HG03039 (cell line): ENCODE measurements at regions not wholly inside any gene's neighbourhood (a gene's known extent, or its start where the extent isn't known, plus 50 kb on each side); places are given as distances from the start of the nearest gene placed in this dataset.

ENCODE experiments used
- ATAC-seq: cut with Tn5 transposase; IDR thresholded peaks from one replicate; pipeline ENCODE4 v1.9.1; 2021; ENCODE audit warnings: mild to moderate bottlenecking, moderate library complexity; ENCODE audit not compliant: unreplicated experiment

- no peak for ATAC-seq
Observed at GRCh38 chr13:44019651-44020050, 139.9 kb downstream of the LACC1 start.

DNA sequence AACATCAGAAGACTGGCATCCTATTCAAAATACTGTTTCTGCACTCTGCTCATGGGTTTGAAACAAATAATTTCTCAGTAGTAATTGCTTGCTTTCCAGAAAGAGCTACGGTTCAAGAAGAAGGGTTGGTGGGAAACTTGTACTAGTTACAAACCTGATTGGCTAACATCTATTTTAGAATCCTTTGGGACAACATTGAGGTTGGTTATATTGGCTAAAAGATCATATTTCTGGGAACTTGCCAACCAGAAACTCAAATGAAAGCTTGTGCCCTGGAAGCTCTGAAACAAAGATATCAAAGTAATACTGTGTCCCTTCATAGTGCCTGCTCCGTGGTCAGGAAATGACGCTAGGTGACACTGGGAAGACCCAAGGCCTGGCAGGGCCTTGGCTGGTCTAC, 141.7 kb downstream of the LACC1 start:
- ATAC-seq: no peak

- ATAC-seq: no peak
Observed at GRCh38 chr13:44022196-44022595, 142.5 kb downstream of the LACC1 start.

DNA sequence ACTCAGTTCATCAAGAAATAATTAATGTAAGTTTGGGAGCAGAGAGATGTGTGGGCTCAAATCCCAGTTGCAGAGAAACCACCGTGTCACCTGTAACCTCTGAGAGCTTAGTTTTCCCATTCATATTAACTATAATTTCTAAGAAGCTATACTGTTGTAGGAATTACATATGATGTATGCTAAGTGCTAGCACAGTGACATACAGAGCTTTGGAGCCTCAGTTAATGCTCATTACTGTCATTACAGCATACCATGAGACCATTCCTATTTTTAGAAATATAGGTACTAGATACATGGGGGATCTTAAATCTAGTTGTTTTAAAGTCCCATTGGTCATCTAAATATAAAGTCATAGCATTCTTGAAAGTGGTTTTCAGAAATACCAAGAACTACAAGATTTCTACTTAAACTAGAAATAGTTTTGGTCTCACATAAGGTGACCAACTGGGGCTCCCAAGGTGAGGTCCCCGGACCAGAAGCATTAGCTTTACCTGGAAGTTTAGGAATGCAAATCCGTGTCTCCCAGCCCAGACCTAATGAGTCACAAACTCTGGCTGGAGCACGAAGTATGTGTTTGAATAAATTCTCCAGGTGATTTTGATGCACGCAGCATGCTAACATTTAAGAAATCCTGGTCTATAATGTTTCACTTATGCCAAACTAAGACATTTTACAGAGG, 144.6 kb downstream of the LACC1 start:
- no peak for ATAC-seq

GRCh38 chr13:44024846-44025195, 145.1 kb downstream of the LACC1 start:
- ATAC-seq: no peak

DNA sequence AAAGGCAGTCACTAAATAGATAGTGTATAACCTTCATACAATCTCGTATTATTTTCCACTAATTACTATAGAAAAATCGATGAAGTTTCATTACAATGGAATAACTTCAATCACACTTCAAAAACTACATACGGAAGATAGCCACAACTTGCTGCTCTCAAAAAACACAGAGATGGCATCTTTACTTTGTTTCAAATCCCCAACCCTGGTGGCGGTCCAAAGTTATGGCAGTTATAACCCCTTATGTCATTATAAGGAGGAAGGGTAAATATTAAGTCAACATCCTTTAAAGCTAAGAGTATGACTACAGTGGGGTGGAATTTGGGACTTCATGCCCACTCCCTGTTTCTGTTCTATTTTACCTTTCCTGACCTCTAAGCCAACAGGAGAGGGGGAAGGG, 146.5 kb downstream of the LACC1 start:
- no peak for ATAC-seq

DNA sequence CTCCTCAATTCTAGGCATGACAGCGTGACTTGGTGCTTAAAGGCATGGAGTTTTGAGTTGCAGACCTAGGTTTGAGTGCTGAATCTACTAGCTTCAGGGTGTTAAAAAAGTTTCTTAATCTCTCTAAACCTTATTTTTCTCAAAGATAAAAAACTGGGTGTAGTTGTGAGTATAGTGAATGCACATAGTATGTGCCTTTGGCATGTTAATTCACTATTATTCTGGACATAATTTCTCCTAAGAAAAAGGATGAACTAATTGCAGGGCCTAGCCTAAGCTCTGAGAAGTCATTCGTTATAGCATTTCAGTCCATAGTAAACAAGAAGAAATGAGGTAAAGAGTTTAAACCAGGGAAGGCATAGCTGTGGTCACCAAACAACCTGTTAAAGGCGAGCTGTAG, 149.0 kb downstream of the LACC1 start:
- no peak for ATAC-seq

- no peak for ATAC-seq
Observed at GRCh38 chr13:44030615-44031014, 150.9 kb downstream of the LACC1 start.

DNA sequence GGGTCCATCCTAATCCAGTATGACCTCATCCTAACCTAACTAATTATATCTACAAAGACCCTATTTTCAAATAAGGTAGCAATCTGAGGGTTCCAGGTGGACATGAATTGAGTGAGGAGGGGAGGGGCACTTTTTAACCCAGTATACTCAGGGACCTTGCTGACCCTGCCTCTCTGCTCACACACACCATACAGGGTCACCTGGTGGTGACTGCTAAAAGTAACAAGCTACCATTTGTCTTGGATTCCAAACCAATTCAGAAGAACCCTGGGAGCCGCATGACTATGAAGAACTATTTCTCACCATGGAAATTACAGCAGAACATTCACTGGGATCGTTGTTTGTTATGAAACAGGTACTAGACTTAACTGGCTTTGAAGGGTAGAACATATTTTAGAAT, 151.9 kb downstream of the LACC1 start:
- no peak for ATAC-seq

GRCh38 chr13:44032802-44033201, 153.1 kb downstream of the LACC1 start:
- no peak for ATAC-seq

- ATAC-seq: no peak
Observed at GRCh38 chr13:44035400-44035799, 155.7 kb downstream of the LACC1 start.

DNA sequence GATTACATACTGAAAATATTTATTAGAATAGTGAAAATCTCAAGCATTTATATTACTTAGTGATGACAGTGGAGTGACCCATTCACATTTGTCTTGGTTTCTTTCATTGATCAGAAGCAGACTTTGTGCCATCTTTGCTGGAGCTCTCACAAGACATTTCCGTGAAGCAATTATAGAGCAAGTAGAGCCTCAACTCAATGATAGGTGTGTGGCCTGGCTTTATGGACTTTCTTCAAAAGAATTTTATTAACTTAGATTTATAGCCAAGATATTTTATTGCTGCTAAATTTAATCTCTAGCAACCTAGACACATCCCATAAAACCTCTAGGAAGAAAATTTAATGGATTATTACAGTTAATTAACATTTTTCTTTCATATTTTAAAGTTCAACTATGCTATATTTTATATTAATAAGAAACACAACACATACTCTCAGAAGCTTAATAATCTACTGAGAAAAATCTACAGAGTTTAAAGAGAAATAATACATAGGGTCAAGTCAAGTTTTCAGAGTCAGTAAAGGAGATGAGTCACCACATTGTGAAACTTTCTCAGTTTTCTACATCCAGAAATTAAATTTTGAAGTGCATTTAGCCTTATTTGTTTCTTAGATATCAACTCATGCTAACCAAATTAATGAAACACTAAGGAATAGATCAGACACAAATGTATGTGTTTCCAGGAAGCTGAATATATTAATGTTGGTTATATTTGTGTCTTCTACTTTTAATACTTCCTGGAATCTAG, 160.5 kb downstream of the LACC1 start:
- no peak for ATAC-seq

DNA sequence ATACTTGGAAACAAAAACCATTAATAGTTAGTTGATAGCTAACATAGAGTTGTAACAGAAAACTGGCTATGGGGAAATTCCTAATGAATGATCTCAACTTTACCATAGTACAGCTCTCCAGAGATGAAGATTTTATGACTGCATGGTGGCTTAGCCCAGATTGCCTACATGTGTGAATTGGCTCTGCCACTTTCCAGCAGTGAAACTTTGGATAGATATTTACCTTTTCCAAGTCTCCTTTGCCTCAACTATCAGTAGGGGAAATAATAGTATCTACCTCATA, 161.1 kb downstream of the LACC1 start:
- ATAC-seq: no peak

DNA sequence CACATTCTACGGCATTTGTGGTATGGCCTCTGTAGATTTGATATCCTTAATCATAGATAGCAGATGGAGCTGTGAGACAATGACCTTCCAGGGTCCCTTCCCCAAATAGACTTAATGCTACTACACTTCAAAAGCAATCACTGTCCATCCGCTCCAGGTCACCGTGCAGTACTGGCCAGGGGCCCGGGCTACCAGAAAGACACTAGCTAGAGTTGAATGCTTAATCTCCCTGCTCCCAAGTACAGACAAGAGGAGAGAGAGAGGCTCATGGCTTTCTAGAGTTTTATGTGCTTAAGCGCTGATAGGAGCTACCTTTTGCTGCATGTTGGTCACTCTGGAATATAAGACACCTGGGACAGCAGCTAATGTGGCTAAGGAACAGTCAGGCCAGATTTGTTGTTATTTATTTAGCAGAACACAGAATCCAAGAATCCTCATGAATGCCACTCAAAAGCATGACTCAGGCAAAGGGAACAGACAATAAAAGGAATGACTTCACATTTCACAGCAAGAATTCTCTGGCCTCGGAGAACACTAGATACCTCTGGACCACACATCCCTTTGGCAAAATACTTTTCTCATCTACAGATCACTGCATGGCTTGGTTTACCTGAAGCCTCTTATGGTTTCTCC, 165.0 kb downstream of the LACC1 start:
- ATAC-seq: no peak

GRCh38 chr13:44045180-44045562, 165.5 kb downstream of the LACC1 start:
- ATAC-seq: no peak

DNA sequence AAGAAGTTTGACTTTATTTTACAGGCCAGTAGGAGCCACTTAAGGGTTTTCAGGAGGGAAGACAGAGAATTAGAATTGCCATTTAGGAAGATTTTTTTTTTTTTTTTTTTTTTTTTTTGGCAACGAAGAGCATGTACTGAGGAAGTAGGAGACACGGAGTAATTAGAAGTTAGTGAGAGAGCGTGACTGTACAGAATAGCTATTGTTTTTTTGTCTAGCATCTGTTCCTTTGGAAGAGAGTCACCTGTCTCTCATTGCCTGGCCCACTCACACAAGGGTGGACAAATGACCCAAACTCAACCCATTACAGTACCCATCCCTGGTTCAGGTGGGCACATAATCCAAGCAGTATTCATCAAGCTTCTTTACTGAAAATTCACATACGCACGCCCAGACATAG, 166.7 kb downstream of the LACC1 start:
- no peak for ATAC-seq

DNA sequence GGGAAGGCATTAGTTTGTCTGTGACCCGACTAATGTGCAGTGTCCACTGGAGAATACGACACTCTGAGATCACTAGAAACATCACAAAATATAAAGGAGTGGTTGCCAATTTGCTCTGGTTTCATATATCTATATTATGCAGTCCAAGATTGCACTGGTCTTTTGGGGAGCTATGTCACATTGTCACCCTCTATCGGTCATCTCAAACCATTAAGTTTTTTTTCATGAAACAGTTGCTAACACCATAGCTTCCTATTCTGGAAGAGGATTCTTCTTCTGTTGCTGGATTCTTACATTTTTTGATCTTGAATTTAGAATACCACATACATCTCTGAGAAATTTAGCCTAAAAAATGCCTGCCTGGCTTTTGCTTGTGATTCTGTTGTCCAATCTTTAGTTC, 168.6 kb downstream of the LACC1 start:
- ATAC-seq: no peak

GRCh38 chr13:44049081-44049945, 169.6 kb downstream of the LACC1 start:
- no peak for ATAC-seq

GRCh38 chr13:44050450-44051063, 170.9 kb downstream of the LACC1 start:
- no peak for ATAC-seq

DNA sequence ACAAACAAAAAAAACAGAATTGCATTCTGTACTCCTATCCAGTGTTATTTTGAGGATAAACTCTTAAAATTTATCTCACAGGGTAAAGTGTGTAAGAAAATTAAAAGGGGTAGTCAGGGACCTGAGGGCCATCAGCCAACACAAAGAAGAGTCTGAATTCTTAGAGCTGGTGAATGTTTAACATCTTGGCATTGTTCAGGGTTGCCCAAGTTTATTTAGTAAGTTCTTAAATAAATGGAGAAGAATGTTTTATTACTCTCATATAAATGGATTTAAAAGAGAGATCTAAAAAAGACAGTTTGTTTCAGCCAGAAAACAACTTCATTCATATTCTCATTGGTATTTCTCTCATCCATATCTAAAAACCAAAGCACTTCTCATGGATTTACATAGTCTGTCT, 171.7 kb downstream of the LACC1 start:
- no peak for ATAC-seq
